ENCODE measurements at regions not wholly inside any gene's neighbourhood (a gene's known extent, or its start where the extent isn't known, plus 50 kb on each side); places are given as distances from the start of the nearest gene placed in this dataset.

- no peak for TF ChIP-seq CTCF (IDR thresholded peaks at IDR 0.05; ENCODE audit: unreplicated experiment)
- no peaks in the 10 kb centered on the region for H3K27me3 Mint-ChIP-seq
- DNase-seq (ENCODE audit: low spot score, unreplicated experiment): no peak
- H3K9me3 Mint-ChIP-seq (ENCODE audit: low read depth): no peaks in the 10 kb centered on the region
- H3K27ac Mint-ChIP-seq: no peak overlapping the region
- H3K36me3 Mint-ChIP-seq (ENCODE audit: insufficient read depth): no peaks in the 10 kb centered on the region
- no peaks in the 10 kb centered on the region for H3K4me1 Mint-ChIP-seq (ENCODE audit: low read depth)
- H3K4me3 Mint-ChIP-seq (ENCODE audit: low read depth): no peak overlapping the region
Observed at GRCh38 chr2:65541773-65542172, 109.4 kb upstream of the SPRED2 start.

GRCh38 chr2:65539633-65540032 lies 107.2 kb upstream of the SPRED2 start:
- H3K9me3 Mint-ChIP-seq (ENCODE audit: low read depth): no peaks in the 10 kb centered on the region

GRCh38 chr2:65537651-65538385 lies 105.4 kb upstream of the SPRED2 start:
- Mint-ChIP-seq H3K4me3 (ENCODE audit: low read depth) (no peak overlapping the region), H3K36me3 (ENCODE audit: insufficient read depth) (no peaks in the 10 kb centered on the region), H3K27ac (no peak overlapping the region), H3K9me3 (ENCODE audit: low read depth) (no peaks in the 10 kb centered on the region), H3K27me3 (no peaks in the 10 kb centered on the region), H3K4me1 (ENCODE audit: low read depth) (no peaks in the 10 kb centered on the region)
- no peak for TF ChIP-seq CTCF (IDR thresholded peaks at IDR 0.05; ENCODE audit: unreplicated experiment)
- no peak for DNase-seq (ENCODE audit: low spot score, unreplicated experiment)

More at GRCh38 chr2:65539633-65540032, 107.2 kb upstream of the SPRED2 start:
- Mint-ChIP-seq H3K27ac (no peak overlapping the region), H3K4me3 (ENCODE audit: low read depth) (no peak overlapping the region), H3K27me3 (no peaks in the 10 kb centered on the region), H3K36me3 (ENCODE audit: insufficient read depth) (no peaks in the 10 kb centered on the region), H3K4me1 (ENCODE audit: low read depth) (no peaks in the 10 kb centered on the region)
- TF ChIP-seq CTCF (IDR thresholded peaks at IDR 0.05; ENCODE audit: unreplicated experiment): no peak
- no peak for DNase-seq (ENCODE audit: low spot score, unreplicated experiment)

- no peaks in the 10 kb centered on the region for H3K36me3 Mint-ChIP-seq (ENCODE audit: insufficient read depth)
- H3K27ac Mint-ChIP-seq: no peak overlapping the region
- no peaks in the 10 kb centered on the region for H3K27me3 Mint-ChIP-seq
- no peak overlapping the region for H3K4me3 Mint-ChIP-seq (ENCODE audit: low read depth)
- no peak for DNase-seq (ENCODE audit: low spot score, unreplicated experiment)
- H3K9me3 Mint-ChIP-seq (ENCODE audit: low read depth): no peaks in the 10 kb centered on the region
- no peak for TF ChIP-seq CTCF (IDR thresholded peaks at IDR 0.05; ENCODE audit: unreplicated experiment)
- H3K4me1 Mint-ChIP-seq (ENCODE audit: low read depth): no peaks in the 10 kb centered on the region
Observed at GRCh38 chr2:65536596-65536995, 104.2 kb upstream of the SPRED2 start.

- no peaks in the 10 kb centered on the region for H3K9me3 Mint-ChIP-seq (ENCODE audit: low read depth)
- H3K4me1 Mint-ChIP-seq (ENCODE audit: low read depth): peaks cover under 1% of the 10 kb centered on the region
- peaks cover 5% of the 10 kb centered on the region for H3K27me3 Mint-ChIP-seq
- H3K27ac Mint-ChIP-seq: no peak overlapping the region
- no peak overlapping the region for H3K4me3 Mint-ChIP-seq (ENCODE audit: low read depth)
- H3K36me3 Mint-ChIP-seq (ENCODE audit: insufficient read depth): no peaks in the 10 kb centered on the region
- no peak for DNase-seq (ENCODE audit: low spot score, unreplicated experiment)
- TF ChIP-seq CTCF (IDR thresholded peaks at IDR 0.05; ENCODE audit: unreplicated experiment): no peak
Observed at GRCh38 chr2:65532937-65533336, 100.5 kb upstream of the SPRED2 start.
